GM23338 (cell line): ENCODE measurements at regions not wholly inside any gene's neighbourhood (a gene's known extent, or its start where the extent isn't known, plus 50 kb on each side); places are given as distances from the start of the nearest gene placed in this dataset.

ENCODE experiments used
- ATAC-seq: fragments of 200-7000 bp; cut with Tn5 transposase; 3 replicates; pipeline ENCODE4 v1.9.1; 2020
- DNase-seq: peaks from one replicate; pipeline ENCODE4 v3.0.0-alpha.2; 2015; ENCODE audit warnings: low spot score
- H2AFZ ChIP-seq: fragments of 200-600 bp; sonication (generic); 2 replicates; pipeline ENCODE4 v1.8.0; 2016; ENCODE audit warnings: antibody characterized with exemption, mild to moderate bottlenecking, moderate library complexity
- H3F3A ChIP-seq: fragments of 200-600 bp; sonication (generic); replicated peaks from 2 replicates; pipeline ENCODE4 v1.8.0; 2017; ENCODE audit warnings: antibody characterized with exemption, mixed run types, low read depth
- H3K27ac ChIP-seq: fragments of 200-600 bp; sonication (generic); 2 replicates; pipeline ENCODE4 v1.6.1; 2016; ENCODE audit warnings: low read depth
- H3K27me3 ChIP-seq: fragments of 200-600 bp; sonication (generic); 2 replicates; pipeline ENCODE4 v1.8.0; 2016; ENCODE audit warnings: mild to moderate bottlenecking, mixed run types, moderate library complexity; ENCODE audit not compliant: insufficient read depth
- H3K36me3 ChIP-seq: fragments of 200-600 bp; sonication (generic); 2 replicates; pipeline ENCODE4 v1.8.0; 2016; ENCODE audit warnings: mild to moderate bottlenecking; ENCODE audit not compliant: insufficient read depth
- H3K4me1 ChIP-seq: fragments of 200-600 bp; sonication (generic); 2 replicates; pipeline ENCODE4 v1.8.0; 2016; ENCODE audit warnings: mild to moderate bottlenecking, moderate library complexity; ENCODE audit not compliant: insufficient read depth
- H3K4me2 ChIP-seq: fragments of 200-600 bp; sonication (generic); 2 replicates; pipeline ENCODE4 v1.7.1; 2017; ENCODE audit warnings: mixed run types
- H3K4me3 ChIP-seq: fragments of 200-600 bp; sonication (generic); 2 replicates; pipeline ENCODE4 v1.6.1; 2016; ENCODE audit warnings: mixed run types
- H3K79me2 ChIP-seq: fragments of 200-600 bp; sonication (generic); replicated peaks from 2 replicates; pipeline ENCODE4 v1.8.0; 2017; ENCODE audit warnings: mild to moderate bottlenecking; ENCODE audit not compliant: insufficient read depth
- H3K9me2 ChIP-seq: fragments of 200-600 bp; sonication (generic); 2 replicates; pipeline ENCODE4 v1.8.0; 2017; ENCODE audit not compliant: insufficient read depth
- H4K20me1 ChIP-seq: fragments of 200-600 bp; sonication (generic); replicated peaks from 2 replicates; pipeline ENCODE4 v1.8.0; 2017; ENCODE audit warnings: mild to moderate bottlenecking; ENCODE audit not compliant: insufficient read depth
- H3K27ac Mint-ChIP-seq: 2 replicates; pipeline ENCODE4 v1.8.0; 2020; ENCODE audit warnings: inconsistent platforms, mild to moderate bottlenecking, moderate library complexity, mixed read lengths
- H3K27me3 Mint-ChIP-seq: 3 replicates; pipeline ENCODE4 v1.8.0; 2022; ENCODE audit warnings: low read depth, mild to moderate bottlenecking, moderate library complexity, mixed read lengths, inconsistent platforms; ENCODE audit not compliant: insufficient read depth, poor library complexity
- H3K36me3 Mint-ChIP-seq: 3 replicates; pipeline ENCODE4 v1.8.0; 2021; ENCODE audit warnings: low read depth, mild to moderate bottlenecking, inconsistent platforms, moderate library complexity, mixed read lengths
- H3K4me1 Mint-ChIP-seq: 3 replicates; pipeline ENCODE4 v1.8.0; 2020; ENCODE audit warnings: mild to moderate bottlenecking, inconsistent platforms, mixed read lengths
- H3K4me3 Mint-ChIP-seq: 3 replicates; pipeline ENCODE4 v1.8.0; 2021; ENCODE audit warnings: moderate library complexity, mild to moderate bottlenecking, inconsistent platforms, mixed read lengths
- H3K9me3 Mint-ChIP-seq: 3 replicates; pipeline ENCODE4 v1.8.0; 2020; ENCODE audit warnings: moderate library complexity, mild to moderate bottlenecking, inconsistent platforms, mixed read lengths
- CREB1 ChIP-seq: fragments of 250-450 bp; sonication (Bioruptor Pico); IDR thresholded peaks from 2 replicates; pipeline ENCODE4 v1.5.0; 2020; ENCODE audit warnings: low read depth, mild to moderate bottlenecking, moderate library complexity
- CTCF ChIP-seq, 2 experiments: fragments of 200-600 bp in 1 of 2; sonication (generic) in 1 of 2; conservative IDR thresholded peaks; 2 replicates each; pipeline versions ENCODE4 v1.5.1 to v1.6.1; 2016 to 2017; ENCODE audit warnings: antibody characterized with exemption in 2 of 2, low read depth in 2 of 2, mild to moderate bottlenecking in 2 of 2, moderate library complexity in 1 of 2
- ETS1 ChIP-seq: IDR thresholded peaks from 2 replicates; pipeline ENCODE4 v1.6.1; 2016; ENCODE audit warnings: antibody characterized with exemption
- EZH2 ChIP-seq: fragments of 200-600 bp; sonication (generic); IDR thresholded peaks from one replicate; pipeline ENCODE4 v1.8.0; 2017; ENCODE audit warnings: antibody characterized with exemption, mild to moderate bottlenecking, low read depth; ENCODE audit not compliant: unreplicated experiment
- EZH2phosphoT487 ChIP-seq: fragments of 200-600 bp; sonication (generic); IDR thresholded peaks from one replicate; pipeline ENCODE4 v1.8.1; 2018; ENCODE audit warnings: antibody characterized with exemption; ENCODE audit not compliant: unreplicated experiment
- JUNB ChIP-seq: IDR thresholded peaks from one replicate; pipeline ENCODE4 v1.6.1; 2016; ENCODE audit warnings: antibody characterized with exemption; ENCODE audit not compliant: unreplicated experiment
- NANOG ChIP-seq: IDR thresholded peaks from 2 replicates; pipeline ENCODE4 v1.6.1; 2016; ENCODE audit warnings: antibody characterized with exemption, borderline replicate concordance
- POLR2AphosphoS5 ChIP-seq: IDR thresholded peaks from 2 replicates; pipeline ENCODE4 v1.6.1; 2016; ENCODE audit warnings: antibody characterized with exemption, low read depth
- REST ChIP-seq: IDR thresholded peaks from one replicate; pipeline ENCODE4 v1.6.1; 2018; ENCODE audit warnings: antibody characterized with exemption; ENCODE audit not compliant: unreplicated experiment
- STAT1 ChIP-seq: IDR thresholded peaks from one replicate; pipeline ENCODE4 v1.6.1; 2016; ENCODE audit warnings: antibody characterized with exemption; ENCODE audit not compliant: unreplicated experiment
- ZNF114 ChIP-seq: fragments of 250-450 bp; sonication (Bioruptor Pico); IDR thresholded peaks from 2 replicates; pipeline ENCODE4 v1.5.0; 2020; ENCODE audit warnings: mild to moderate bottlenecking, moderate library complexity
- ZNF331 ChIP-seq: fragments of 250-450 bp; sonication (Bioruptor Pico); IDR thresholded peaks from 2 replicates; pipeline ENCODE4 v1.5.0; 2020; ENCODE audit warnings: low read depth, mild to moderate bottlenecking, moderate library complexity
- ZNF462 ChIP-seq: fragments of 250-450 bp; sonication (Bioruptor Pico); IDR thresholded peaks from 2 replicates; pipeline ENCODE4 v1.5.0; 2020; ENCODE audit warnings: mild to moderate bottlenecking, moderate library complexity

GRCh38 chr13:107387525-107387924 is 819.6 kb upstream of the ARGLU1 start (continued):
- no peak for TF ChIP-seq CTCF (conservative IDR thresholded peaks at IDR 0.05; ENCODE audit: low read depth in 2 of 2)
- TF ChIP-seq JUNB = no peak
- TF ChIP-seq ZNF331 = no peak
- TF ChIP-seq EZH2phosphoT487 = no peak
- TF ChIP-seq NANOG = no peak
- no peak for TF ChIP-seq CREB1 (CRISPR knock-in tag)
- no peak for TF ChIP-seq EZH2

- no peaks in the 10 kb centered on the region for H3K79me2 ChIP-seq
- H3K27me3 ChIP-seq = no peaks in the 10 kb centered on the region
- TF ChIP-seq ZNF114 (CRISPR knock-in tag) (no peak), POLR2AphosphoS5 (no peak), ZNF462 (no peak), ETS1 (no peak), STAT1 (no peak), CREB1 (CRISPR knock-in tag) (no peak), NANOG (no peak), REST (no peak), JUNB (no peak)
Observed at GRCh38 chr13:107379407-107380155, 811.6 kb upstream of the ARGLU1 start.

More at GRCh38 chr13:107379407-107380155, 811.6 kb upstream of the ARGLU1 start:
- ATAC-seq (peak; percentile 79), DNase-seq (no peak)
- Histone ChIP-seq H4K20me1 (no peaks in the 10 kb centered on the region), H3F3A (no peaks in the 10 kb centered on the region), H3K4me3 (no peak overlapping the region), H2AFZ (no peak overlapping the region), H3K9me2 (no peaks in the 10 kb centered on the region), H3K4me2 (no peak overlapping the region), H3K27ac (no peak overlapping the region), H3K36me3 (no peaks in the 10 kb centered on the region), H3K4me1 (peaks cover 12% of the 10 kb centered on the region; the same call in 1 of the 2 replicates)
- Mint-ChIP-seq H3K36me3 (no peaks in the 10 kb centered on the region), H3K27me3 (peaks cover 2% of the 10 kb centered on the region), H3K27ac (no peak overlapping the region; the same call in 1 of the 2 replicates), H3K9me3 (no peaks in the 10 kb centered on the region), H3K4me1 (peaks cover 20% of the 10 kb centered on the region), H3K4me3 (no peak overlapping the region)
